ENCODE measurements at regions not wholly inside any gene's neighbourhood (a gene's known extent, or its start where the extent isn't known, plus 50 kb on each side); places are given as distances from the start of the nearest gene placed in this dataset.
"Not testable (repeated sequence)": the region's sequence is repeated elsewhere in the genome, so short reads cannot be mapped to it uniquely, and the experiment has no call there.

- DNase-seq (ENCODE audit: low spot score): no peak
Measured at GRCh38 chr6:12508553-12508952, 208.0 kb upstream of the PHACTR1 start.

GRCh38 chr6:12509060-12509459, 207.5 kb upstream of the PHACTR1 start:
- no peak for DNase-seq (ENCODE audit: low spot score)

- peak; percentile 47 for DNase-seq (ENCODE audit: low spot score)
Measured at GRCh38 chr6:12516070-12516469, 200.5 kb upstream of the PHACTR1 start.

- DNase-seq (ENCODE audit: low spot score): no peak
Measured at GRCh38 chr6:12522347-12522746, 194.2 kb upstream of the PHACTR1 start.

GRCh38 chr6:12523726-12524125, 192.8 kb upstream of the PHACTR1 start:
- no peak for DNase-seq (ENCODE audit: low spot score)

GRCh38 chr6:12525276-12525675, 191.3 kb upstream of the PHACTR1 start:
- DNase-seq (ENCODE audit: low spot score): no peak

GRCh38 chr6:12527339-12527738, 189.2 kb upstream of the PHACTR1 start:
- DNase-seq (ENCODE audit: low spot score): no peak

GRCh38 chr6:12528136-12528535, 188.4 kb upstream of the PHACTR1 start:
- peak; percentile 81 for DNase-seq (ENCODE audit: low spot score)

GRCh38 chr6:12528581-12529363, 187.8 kb upstream of the PHACTR1 start:
- DNase-seq (ENCODE audit: low spot score): peak; percentile 77

- no peak for DNase-seq (ENCODE audit: low spot score)
Measured at GRCh38 chr6:12529364-12530019, 187.1 kb upstream of the PHACTR1 start.

GRCh38 chr6:12530345-12530744, 186.2 kb upstream of the PHACTR1 start:
- DNase-seq (ENCODE audit: low spot score): no peak

- DNase-seq (ENCODE audit: low spot score): no peak
Measured at GRCh38 chr6:12533586-12533985, 183.0 kb upstream of the PHACTR1 start.

GRCh38 chr6:12534069-12534853, 182.3 kb upstream of the PHACTR1 start:
- no peak for DNase-seq (ENCODE audit: low spot score)

GRCh38 chr6:12535586-12536314, 180.8 kb upstream of the PHACTR1 start:
- DNase-seq (ENCODE audit: low spot score): no peak

- no peak for DNase-seq (ENCODE audit: low spot score)
Measured at GRCh38 chr6:12536416-12536815, 180.2 kb upstream of the PHACTR1 start.

- peak; percentile 63 for DNase-seq (ENCODE audit: low spot score)
Measured at GRCh38 chr6:12537389-12537788, 179.2 kb upstream of the PHACTR1 start.

GRCh38 chr6:12538881-12539357, 177.6 kb upstream of the PHACTR1 start:
- no peak for DNase-seq (ENCODE audit: low spot score)

- DNase-seq (ENCODE audit: low spot score): not testable (repeated sequence)
Measured at GRCh38 chr6:12542319-12543115, 174.1 kb upstream of the PHACTR1 start.

- no peak for DNase-seq (ENCODE audit: low spot score)
Measured at GRCh38 chr6:12543953-12544352, 172.6 kb upstream of the PHACTR1 start.

GRCh38 chr6:12544821-12545565, 171.6 kb upstream of the PHACTR1 start:
- DNase-seq (ENCODE audit: low spot score): no peak
